Neutrophil (primary cell): ENCODE measurements at regions not wholly inside any gene's neighbourhood (a gene's known extent, or its start where the extent isn't known, plus 50 kb on each side); places are given as distances from the start of the nearest gene placed in this dataset.

Source experiments
- H3K27ac ChIP-seq: fragments of 200-600 bp; sonication (generic); 2 replicates; pipeline ENCODE4 v1.5.1; 2016; ENCODE audit warnings: mild to moderate bottlenecking, moderate library complexity
- H3K27me3 ChIP-seq: fragments of 200-600 bp; sonication (generic); 2 replicates; pipeline ENCODE4 v1.6.0; 2016; ENCODE audit warnings: mild to moderate bottlenecking
- H3K36me3 ChIP-seq: fragments of 200-600 bp; sonication (generic); 2 replicates; pipeline ENCODE4 v1.5.1; 2017
- H3K4me1 ChIP-seq, 2 experiments: fragments of 200-600 bp in 1 of 2; sonication (generic) in 1 of 2; 1 replicate in 1 of 2; 2 replicates in 1 of 2; pipeline versions ENCODE4 v1.5.1 to v1.6.1; 2013 to 2016; ENCODE audit warnings: low read depth in 1 of 2, low read length in 1 of 2, mild to moderate bottlenecking in 1 of 2, moderate library complexity in 1 of 2; ENCODE audit not compliant: control insufficient read depth in 1 of 2, insufficient read depth in 1 of 2
- H3K4me3 ChIP-seq, 2 experiments: fragments of 200-600 bp in 1 of 2; sonication (generic) in 1 of 2; 1 replicate in 1 of 2; 2 replicates in 1 of 2; pipeline ENCODE4 v1.5.1; 2013 to 2016; ENCODE audit warnings: low read depth in 1 of 2, low read length in 1 of 2, mild to moderate bottlenecking in 1 of 2, moderate library complexity in 1 of 2
- H3K9me3 ChIP-seq: fragments of 200-600 bp; sonication (generic); 2 replicates; pipeline ENCODE4 v1.5.1; 2016
- TF ChIP-seq, protein P1 (sequence below): fragments of 200-600 bp; sonication (generic); IDR thresholded peaks from 2 replicates; pipeline ENCODE4 v1.5.1; 2016; ENCODE audit warnings: antibody characterized with exemption

DNA sequence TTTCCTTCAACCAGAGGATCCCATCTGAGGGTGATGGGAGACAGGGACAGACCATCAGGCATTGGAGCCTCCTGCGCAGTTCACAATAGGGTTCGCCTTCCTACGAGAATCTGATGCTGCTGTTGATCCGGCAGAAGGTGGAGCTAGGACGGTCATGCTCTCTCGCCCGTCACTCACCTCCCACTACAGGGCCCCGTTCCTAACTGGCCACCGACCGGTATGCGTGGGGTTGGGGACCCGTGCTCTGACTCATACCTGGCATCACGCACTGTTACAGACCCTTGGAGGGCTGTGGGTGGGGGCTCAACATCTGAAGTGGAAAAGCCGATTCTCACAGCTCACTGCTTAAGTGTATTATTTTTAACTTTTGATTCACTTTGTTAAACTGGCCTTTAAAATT, 402.3 kb downstream of the BRD1 start:
- TF ChIP-seq, protein P1, sequence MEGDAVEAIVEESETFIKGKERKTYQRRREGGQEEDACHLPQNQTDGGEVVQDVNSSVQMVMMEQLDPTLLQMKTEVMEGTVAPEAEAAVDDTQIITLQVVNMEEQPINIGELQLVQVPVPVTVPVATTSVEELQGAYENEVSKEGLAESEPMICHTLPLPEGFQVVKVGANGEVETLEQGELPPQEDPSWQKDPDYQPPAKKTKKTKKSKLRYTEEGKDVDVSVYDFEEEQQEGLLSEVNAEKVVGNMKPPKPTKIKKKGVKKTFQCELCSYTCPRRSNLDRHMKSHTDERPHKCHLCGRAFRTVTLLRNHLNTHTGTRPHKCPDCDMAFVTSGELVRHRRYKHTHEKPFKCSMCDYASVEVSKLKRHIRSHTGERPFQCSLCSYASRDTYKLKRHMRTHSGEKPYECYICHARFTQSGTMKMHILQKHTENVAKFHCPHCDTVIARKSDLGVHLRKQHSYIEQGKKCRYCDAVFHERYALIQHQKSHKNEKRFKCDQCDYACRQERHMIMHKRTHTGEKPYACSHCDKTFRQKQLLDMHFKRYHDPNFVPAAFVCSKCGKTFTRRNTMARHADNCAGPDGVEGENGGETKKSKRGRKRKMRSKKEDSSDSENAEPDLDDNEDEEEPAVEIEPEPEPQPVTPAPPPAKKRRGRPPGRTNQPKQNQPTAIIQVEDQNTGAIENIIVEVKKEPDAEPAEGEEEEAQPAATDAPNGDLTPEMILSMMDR: no peak
- no peak overlapping the region for H3K27ac ChIP-seq
- H3K4me1 ChIP-seq: no peaks in the 10 kb centered on the region
- no peak overlapping the region for H3K4me3 ChIP-seq
- no peaks in the 10 kb centered on the region for H3K27me3 ChIP-seq
- H3K36me3 ChIP-seq: no peaks in the 10 kb centered on the region
- H3K9me3 ChIP-seq: no peaks in the 10 kb centered on the region

DNA sequence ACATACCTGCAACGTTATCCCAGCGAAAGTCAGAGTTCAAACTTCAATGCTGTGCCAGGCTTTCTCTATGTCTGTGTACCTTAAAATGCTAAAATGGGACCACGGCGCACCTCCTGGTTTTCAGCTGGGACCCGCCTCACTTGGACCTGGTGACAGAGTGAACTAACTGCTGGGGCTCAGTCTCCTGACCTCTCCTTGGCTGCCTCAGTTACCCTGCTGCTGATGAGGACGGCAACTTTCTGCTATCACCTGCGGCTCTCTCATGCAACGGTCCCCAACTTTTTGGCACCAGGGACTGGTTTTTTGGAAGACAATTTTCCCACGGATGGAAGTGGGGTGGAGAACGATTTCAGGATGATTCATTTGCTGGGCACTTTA, 402.8 kb downstream of the BRD1 start:
- H3K27me3 ChIP-seq: no peaks in the 10 kb centered on the region
- no peaks in the 10 kb centered on the region for H3K4me1 ChIP-seq
- H3K9me3 ChIP-seq: no peaks in the 10 kb centered on the region
- TF ChIP-seq, protein P1: no peak
- H3K4me3 ChIP-seq: no peak overlapping the region
- H3K36me3 ChIP-seq: no peaks in the 10 kb centered on the region
- H3K27ac ChIP-seq: no peak overlapping the region

DNA sequence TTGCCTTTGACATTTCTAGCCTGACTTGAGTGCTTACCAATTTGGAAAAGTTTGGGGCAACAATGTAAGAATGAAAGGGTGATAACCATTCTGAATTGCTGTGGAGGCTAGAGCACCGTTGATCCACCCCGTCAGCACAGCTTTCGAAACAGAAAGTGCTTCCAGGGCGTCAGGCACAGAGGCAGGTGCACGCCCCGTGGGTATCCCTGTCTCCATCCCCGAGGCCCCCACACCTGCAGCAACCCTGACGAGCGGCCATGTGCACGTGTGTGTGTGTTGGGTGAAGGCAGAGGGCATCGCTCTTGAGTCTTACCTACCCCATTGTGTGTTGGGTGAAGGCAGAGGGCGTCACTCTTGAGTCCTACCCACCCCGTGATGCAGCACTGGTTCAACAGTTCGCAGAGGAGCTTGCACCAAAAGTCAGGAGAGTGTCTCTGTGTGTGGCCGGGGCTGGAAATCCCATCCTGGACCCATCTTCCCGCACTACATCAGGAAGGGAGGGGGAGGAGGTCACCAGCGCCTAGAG, 404.5 kb downstream of the BRD1 start:
- Histone ChIP-seq H3K27ac (no peak overlapping the region), H3K4me1 (no peaks in the 10 kb centered on the region), H3K9me3 (no peaks in the 10 kb centered on the region), H3K27me3 (no peaks in the 10 kb centered on the region), H3K4me3 (no peak overlapping the region), H3K36me3 (no peaks in the 10 kb centered on the region)
- TF ChIP-seq, protein P1: no peak

DNA sequence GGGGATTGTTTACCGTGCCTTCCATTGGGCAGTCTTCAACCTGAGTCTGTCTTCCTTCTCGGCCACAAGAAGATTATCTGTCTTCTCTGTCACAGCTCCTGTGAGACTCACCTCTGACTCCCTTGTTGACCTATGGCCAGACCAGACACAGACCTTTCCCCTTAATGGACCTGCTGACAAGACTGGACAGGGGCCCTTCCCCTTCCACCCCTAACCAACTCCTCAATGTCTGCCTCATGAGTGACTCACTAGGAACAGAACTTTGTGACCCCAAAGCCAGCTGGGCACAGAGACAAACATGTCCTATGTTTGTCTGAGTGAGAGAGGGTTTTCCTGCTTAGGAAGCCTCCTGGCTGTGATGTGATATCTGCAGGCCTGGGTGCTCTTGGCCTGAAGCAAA, 405.0 kb downstream of the BRD1 start:
- Histone ChIP-seq H3K4me3 (no peak overlapping the region), H3K4me1 (no peaks in the 10 kb centered on the region), H3K27ac (no peak overlapping the region), H3K36me3 (no peaks in the 10 kb centered on the region), H3K27me3 (no peaks in the 10 kb centered on the region), H3K9me3 (no peaks in the 10 kb centered on the region)
- TF ChIP-seq, protein P1: no peak

DNA sequence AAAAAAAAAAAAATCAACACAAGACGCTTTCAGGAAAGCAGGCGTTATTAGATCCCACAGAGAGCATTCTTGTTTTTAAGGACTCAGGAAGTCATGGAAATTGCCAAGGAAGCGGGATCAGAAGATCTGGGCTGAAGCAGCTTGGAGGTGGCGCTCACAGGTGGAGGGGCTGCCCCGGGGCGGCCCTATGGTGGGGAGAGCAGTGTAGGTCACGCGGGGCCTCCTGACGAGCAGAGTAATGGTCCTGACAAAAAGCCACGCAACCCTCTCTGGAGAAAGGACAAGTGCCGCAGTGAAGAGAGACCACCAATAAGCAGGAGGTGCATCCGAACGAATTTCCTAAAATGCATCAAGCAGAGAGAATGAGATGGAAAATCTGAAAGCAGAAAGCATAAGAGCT, 407.0 kb downstream of the BRD1 start:
- no peaks in the 10 kb centered on the region for H3K27me3 ChIP-seq
- no peaks in the 10 kb centered on the region for H3K9me3 ChIP-seq
- TF ChIP-seq, protein P1: no peak
- H3K27ac ChIP-seq: no peak overlapping the region
- H3K4me3 ChIP-seq: no peak overlapping the region
- H3K4me1 ChIP-seq: no peaks in the 10 kb centered on the region
- H3K36me3 ChIP-seq: no peaks in the 10 kb centered on the region

DNA sequence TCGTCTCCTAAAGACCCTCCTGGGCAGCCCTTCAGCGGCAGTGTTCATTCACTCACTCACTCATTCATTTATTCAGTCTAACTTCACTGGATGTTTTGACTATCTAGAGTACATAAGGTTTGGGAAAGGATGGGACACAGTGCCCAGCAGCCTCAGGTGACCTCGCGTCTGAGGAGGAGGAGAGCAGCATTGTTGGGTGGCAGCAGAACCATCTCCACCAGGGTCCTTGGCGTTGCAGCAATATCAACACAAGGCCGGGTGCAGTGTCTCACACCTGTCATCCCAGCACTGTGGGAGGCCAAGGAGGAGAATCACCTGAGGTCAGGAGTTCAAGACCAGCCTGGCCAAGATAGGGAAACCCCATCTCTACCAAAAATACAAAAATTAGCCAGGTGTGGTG, 408.0 kb downstream of the BRD1 start:
- no peak overlapping the region for H3K27ac ChIP-seq
- no peak overlapping the region for H3K4me3 ChIP-seq
- TF ChIP-seq, protein P1: no peak
- no peaks in the 10 kb centered on the region for H3K36me3 ChIP-seq
- H3K9me3 ChIP-seq: no peaks in the 10 kb centered on the region
- no peaks in the 10 kb centered on the region for H3K4me1 ChIP-seq
- H3K27me3 ChIP-seq: no peaks in the 10 kb centered on the region
